Prostate gland (tissue), 2 donors: ENCODE measurements at regions not wholly inside any gene's neighbourhood (a gene's known extent, or its start where the extent isn't known, plus 50 kb on each side); places are given as distances from the start of the nearest gene placed in this dataset.

Source experiments
- CTCF ChIP-seq, 4 experiments: fragments of 200-600 bp in 2 of 4; fragments of 450-650 bp in 2 of 4; sonication (generic) in 2 of 4; IDR thresholded peaks; 1 replicate in 3 of 4; 2 replicates in 1 of 4; pipeline ENCODE4 v1.5.1; 2016 to 2019; ENCODE audit warnings: antibody characterized with exemption in 4 of 4, mild to moderate bottlenecking in 2 of 4, moderate library complexity in 2 of 4
- POLR2A ChIP-seq: fragments of 450-650 bp; IDR thresholded peaks from one replicate; pipeline ENCODE4 v1.6.1; 2016; ENCODE audit warnings: antibody characterized with exemption, mild to moderate bottlenecking

DNA sequence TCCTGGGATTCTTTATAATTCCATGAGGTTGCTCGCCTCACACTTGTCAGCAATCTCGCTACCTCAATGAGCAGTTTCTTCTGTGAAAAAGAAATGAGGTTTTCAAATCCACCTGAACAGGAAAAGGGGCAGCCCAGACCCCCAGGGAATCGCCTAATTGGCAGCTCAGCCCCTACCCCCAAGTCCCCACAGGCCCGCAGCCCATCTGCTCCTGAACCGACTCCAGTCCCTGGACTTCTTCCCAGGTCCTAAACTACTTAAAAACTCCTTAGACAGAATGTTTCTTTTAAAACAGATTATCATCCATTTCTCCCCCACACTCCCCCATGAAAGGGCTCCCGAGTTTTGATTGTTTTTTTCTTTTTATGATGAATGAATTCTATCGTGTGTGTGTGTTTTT is 89.8 kb downstream of the PMP22 start:
- TF ChIP-seq POLR2A, result no peak
- TF ChIP-seq CTCF (IDR thresholded peaks at IDR 0.05), result no peak
